ENCODE measurements at regions not wholly inside any gene's neighbourhood (a gene's known extent, or its start where the extent isn't known, plus 50 kb on each side); places are given as distances from the start of the nearest gene placed in this dataset.
"Not testable (repeated sequence)": the region's sequence is repeated elsewhere in the genome, so short reads cannot be mapped to it uniquely, and the experiment has no call there.

- not testable (repeated sequence) for DNase-seq (ENCODE audit: low read depth in 3 of 3)
These were observed 554.6 kb upstream of the LUZP2 start for GRCh38 chr11:23942117-23942815.

DNA sequence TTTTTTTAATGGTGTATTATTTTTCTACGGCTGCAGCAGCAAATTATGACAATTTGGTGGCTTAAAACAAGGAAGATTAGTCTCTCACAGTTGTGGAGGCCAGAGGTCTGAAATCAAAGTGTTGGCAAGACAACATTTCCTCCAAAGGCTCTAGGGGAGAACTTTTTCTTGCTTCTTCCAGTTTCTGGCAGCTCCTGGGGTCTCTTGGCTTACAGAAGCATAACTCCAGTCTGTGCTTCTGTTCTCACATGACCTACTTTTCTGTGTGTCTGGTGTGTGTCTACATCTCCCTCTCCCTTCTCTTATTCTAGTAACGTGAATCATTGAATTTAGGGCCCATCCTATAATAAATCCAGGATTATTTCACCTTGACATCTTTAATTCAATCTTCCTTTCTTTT lies 551.9 kb upstream of the LUZP2 start:
- no peak for DNase-seq (ENCODE audit: low read depth in 3 of 3)

DNA sequence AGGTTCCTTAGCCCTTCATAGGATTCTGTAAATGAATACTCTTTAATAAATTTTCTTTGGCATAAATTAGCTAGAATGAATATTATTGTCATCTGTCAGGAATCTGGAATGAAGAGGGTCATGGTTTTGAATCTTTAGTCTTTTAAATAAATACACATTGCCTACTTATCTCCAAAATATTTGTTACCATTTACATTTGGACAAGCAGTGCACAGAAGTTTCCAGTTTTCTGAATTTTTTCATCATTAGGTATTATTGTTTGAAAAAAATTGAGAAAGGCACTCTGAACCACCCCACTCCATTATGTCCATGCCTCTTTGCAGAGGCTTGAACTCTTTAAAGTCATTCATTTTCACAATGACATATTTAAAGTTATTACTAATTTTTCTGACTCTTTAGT lies 549.0 kb upstream of the LUZP2 start:
- no peak for DNase-seq (ENCODE audit: low read depth in 3 of 3)

- no peak for DNase-seq (ENCODE audit: low read depth in 3 of 3)
These were observed 548.0 kb upstream of the LUZP2 start for GRCh38 chr11:23948851-23949250.

- no peak for DNase-seq (ENCODE audit: low read depth in 3 of 3)
These were observed 542.7 kb upstream of the LUZP2 start for GRCh38 chr11:23953951-23954710.

- no peak for DNase-seq (ENCODE audit: low read depth in 3 of 3)
These were observed 542.1 kb upstream of the LUZP2 start for GRCh38 chr11:23954730-23955129.

DNA sequence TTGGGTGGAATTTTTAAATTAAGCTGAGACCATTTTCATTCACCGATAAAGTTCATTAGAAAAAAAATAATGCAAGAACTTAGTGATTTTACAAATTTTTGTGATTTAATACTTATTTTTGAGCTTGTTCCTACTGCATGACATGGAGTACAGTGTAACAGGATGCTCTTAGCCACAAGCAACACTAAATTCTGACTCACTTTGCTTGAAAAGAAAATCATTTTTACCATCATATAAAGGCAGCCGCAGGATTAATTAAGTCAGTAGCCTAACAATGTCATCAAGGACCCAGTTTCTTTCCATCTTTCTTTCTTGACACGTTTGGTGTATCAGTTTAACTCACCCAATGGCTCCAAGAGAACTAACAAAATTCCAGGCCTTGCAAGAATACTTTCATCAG lies 540.3 kb upstream of the LUZP2 start:
- DNase-seq (ENCODE audit: low read depth in 3 of 3) = no peak

- DNase-seq (ENCODE audit: low read depth in 3 of 3) = no peak
These were observed 539.5 kb upstream of the LUZP2 start for GRCh38 chr11:23957314-23957713.

GRCh38 chr11:23959462-23959861 lies 537.4 kb upstream of the LUZP2 start:
- DNase-seq (ENCODE audit: low read depth in 3 of 3) = no peak

DNA sequence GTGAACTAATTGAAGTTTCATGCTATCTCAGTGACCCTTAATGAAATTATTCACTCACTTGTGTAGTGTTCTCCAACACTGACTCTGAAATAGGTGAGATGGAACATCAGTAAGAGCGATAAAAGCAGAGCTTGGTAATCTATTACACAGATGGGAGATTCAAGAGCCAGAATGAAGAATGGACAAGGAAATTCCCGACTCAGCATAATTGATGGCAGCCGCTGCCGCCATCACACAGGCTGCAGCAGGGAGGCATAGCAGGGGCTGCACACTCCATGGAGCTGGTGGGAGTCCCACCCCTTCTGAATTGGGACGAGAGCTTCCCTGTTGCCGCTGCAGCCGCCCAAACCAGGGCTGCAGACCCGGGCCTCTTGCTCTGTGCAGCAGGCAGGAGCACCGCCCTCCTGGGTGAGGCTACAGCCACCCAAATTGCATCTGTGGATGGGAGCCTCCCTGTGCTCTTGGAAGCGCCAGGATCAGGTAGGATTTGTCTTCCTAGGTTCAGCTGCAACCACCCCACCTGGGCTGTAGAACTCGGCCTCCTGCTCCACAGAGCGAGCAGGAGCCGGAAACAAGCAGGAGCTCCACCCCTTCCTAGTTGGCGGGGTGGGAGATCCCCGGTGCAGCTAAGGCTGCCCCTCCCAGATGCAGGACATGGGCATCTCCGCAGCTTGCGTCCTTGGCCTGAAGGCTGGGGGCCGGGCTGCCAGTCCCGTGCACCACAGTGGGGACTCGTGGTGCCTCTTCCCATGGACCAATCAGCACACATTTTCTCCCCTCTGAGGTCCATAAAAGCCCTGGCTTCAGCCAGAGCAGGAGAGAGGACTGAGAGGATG lies 535.1 kb upstream of the LUZP2 start:
- DNase-seq (ENCODE audit: low read depth in 3 of 3) = no peak

- no peak for DNase-seq (ENCODE audit: low read depth in 3 of 3)
These were observed 523.6 kb upstream of the LUZP2 start for GRCh38 chr11:23973244-23973643.

DNA sequence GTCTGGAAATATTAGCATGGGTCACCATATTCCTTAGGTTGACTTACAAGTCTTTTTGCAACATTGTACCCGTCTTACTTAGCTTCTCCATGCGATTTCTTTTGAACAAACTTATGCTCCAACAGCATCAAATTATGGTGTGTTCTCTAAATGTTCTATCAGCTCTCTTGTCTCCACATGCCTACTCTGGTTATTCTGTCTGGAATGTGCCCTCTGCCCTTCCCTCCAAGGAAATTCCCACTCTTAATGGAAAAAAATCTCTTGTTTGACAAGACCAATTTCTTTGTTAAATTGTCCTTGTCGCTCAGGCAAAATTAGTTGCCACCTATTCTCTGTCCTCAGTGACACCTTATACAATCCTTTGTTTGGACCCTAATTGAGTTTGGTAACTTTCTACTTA lies 522.8 kb upstream of the LUZP2 start:
- DNase-seq (ENCODE audit: low read depth in 3 of 3) = no peak

DNA sequence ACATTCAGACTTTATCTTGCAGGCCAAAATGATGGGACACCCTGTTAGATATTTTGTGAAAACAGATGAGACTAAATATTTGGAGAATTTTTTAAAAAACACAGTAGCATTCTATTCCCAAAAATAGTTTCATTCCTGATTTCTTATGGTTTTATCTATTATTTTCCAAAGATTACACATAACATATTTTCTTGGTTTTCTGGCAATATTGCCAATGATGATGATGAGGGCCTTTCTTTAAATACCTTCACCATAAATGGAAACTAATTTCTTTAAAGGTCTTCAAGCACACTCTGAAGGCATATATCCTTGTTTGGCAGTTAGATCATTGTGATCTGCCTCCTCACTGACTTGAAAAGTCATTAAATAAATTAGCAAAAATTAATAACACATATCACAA lies 522.3 kb upstream of the LUZP2 start:
- DNase-seq (ENCODE audit: low read depth in 3 of 3) = no peak

- no peak for DNase-seq (ENCODE audit: low read depth in 3 of 3)
These were observed 520.4 kb upstream of the LUZP2 start for GRCh38 chr11:23976426-23976825.

DNA sequence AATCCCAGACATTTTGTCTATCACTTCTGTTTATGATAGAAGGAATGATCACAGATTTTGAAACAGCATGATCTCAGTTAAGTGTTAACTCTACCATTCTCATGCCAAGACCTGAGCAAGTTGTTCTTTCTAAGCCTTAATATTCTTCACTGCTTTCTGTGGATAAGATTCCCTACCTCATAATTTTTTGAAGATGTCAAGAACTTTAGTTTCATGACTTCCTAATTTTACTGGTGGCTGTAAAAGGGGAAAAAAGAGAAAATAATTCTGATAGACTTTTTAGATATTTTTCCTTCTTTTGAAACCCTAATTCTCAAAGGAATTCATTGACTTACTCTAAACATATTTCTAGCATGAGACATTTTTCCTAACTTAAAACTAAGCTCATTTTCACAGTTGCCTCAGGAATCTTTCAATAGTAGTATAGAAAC lies 520.0 kb upstream of the LUZP2 start:
- DNase-seq (ENCODE audit: low read depth in 3 of 3) = no peak

GRCh38 chr11:23988381-23989006 lies 508.4 kb upstream of the LUZP2 start:
- DNase-seq (ENCODE audit: low read depth in 3 of 3) = no peak

DNA sequence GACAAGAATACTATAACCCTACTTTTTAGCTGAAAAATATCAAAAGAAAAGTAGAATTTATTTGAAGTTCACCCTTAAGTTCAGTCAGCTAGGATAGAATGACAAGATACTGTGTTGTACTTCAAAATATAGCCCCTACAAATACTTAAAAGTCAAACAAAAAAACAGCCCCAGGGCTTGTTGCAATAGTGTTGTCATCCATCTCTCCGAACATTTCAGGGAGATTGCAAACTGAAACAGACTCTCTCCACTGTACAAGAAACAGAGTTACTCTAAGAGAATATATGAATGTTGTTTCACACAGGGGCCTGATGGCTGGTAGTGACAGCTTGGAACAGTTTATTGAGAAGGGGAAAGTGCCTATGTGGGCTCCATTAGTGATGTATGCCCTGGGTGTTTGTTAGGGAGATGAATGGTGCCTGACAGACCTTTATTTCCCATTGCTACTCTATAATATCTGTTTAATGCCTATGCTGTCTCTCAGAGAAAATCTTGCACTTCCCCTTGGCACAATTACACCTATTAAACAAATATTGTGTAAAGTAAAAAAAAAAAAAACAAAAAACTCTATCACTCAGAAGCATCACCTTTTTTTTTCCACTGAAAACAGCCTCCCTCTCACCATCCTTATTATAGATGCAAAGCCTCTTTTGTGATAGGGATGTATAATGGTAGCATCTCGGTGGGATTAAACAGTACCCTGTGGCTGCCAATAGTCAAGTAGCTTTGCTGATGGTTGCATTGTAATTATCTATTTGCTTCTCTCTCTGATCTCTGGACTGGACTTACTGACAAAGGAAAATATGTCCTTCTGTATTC lies 506.3 kb upstream of the LUZP2 start:
- DNase-seq (ENCODE audit: low read depth in 3 of 3) = no peak

DNA sequence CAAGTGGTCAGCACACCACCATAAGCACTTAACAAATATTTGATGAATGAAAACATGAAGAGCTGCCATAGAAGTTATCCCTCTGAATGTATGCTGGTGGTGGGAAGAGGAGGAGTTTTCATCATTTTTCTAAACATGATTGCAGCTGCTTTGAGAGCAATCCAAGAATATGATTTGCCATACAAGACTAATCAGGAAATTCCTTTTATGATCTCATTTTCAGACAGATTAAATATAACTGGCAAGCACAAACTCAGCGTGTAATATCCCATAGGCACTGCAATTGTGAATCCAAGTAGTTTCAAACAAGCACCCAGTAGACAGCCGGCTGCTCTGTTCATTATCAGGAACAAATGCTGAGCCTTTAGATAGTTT lies 505.7 kb upstream of the LUZP2 start:
- DNase-seq (ENCODE audit: low read depth in 3 of 3) = no peak

DNA sequence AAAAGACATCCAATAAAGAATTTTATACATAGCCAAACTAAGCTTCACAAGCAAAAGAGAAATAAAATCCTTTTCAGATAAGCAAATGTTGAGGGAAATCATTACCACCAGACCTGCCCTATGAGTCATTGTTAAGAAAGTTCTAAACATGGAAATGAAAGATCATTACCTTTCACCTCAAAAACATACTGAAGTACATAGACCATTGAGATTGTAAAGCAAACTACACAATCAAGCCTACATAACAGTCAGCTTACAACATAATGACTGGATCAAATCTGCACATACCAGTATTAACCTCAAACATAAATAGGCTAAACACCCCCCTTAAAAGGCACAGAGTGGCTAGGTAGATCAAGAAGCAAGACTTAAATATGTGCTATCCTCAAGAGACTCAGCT lies 501.0 kb upstream of the LUZP2 start:
- DNase-seq (ENCODE audit: low read depth in 3 of 3) = no peak

DNA sequence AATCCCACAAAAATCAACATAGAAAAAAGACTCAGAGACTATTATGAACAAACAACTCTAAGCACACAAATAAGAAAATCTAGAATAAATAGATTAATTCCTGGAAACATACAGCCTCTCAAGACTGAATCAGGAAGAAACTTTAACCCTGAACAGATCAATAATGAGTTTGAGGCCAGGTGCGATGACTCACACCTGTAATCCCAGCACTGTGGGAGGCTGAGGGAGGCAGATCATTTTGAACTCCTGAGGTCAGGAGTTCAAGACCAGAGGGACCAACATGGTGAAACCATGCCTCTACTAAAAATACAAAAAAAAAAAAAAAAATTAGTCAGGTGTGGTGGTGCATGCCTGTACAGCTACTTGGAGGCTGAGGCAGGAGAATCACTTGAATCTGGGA lies 499.5 kb upstream of the LUZP2 start:
- no peak for DNase-seq (ENCODE audit: low read depth in 3 of 3)

DNA sequence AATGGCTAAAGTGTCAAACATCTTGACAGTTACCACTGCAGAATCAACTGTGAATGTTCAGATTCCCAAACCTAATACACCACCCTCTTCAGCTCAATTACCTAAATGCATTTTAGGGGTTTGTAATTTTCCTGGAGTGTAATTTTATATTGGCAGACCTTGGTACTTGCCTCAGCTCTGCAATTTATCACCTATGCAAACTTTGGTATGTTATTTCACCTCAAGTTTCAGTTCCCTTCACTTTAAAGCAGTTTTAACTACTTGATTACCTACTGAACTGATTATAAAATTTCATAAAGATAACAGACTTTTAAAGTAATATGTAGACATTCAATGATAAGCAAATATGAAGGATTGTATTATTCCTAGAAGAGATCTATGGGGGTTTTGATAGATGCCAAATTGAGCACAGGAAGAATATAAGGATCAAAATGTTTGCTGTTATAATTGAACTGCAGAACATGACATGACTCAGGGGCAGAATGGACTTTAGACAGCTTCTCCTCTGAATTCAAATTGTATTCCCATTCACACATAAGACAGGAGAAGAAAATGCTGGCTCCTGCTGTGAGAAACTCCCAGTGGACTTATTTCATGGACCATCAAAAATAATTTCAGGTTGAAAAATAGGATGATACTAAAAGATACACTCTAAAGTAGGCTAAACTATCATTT lies 491.5 kb upstream of the LUZP2 start:
- DNase-seq (ENCODE audit: low read depth in 3 of 3) = no peak
